ENCODE measurements at regions not wholly inside any gene's neighbourhood (a gene's known extent, or its start where the extent isn't known, plus 50 kb on each side); places are given as distances from the start of the nearest gene placed in this dataset.

DNA sequence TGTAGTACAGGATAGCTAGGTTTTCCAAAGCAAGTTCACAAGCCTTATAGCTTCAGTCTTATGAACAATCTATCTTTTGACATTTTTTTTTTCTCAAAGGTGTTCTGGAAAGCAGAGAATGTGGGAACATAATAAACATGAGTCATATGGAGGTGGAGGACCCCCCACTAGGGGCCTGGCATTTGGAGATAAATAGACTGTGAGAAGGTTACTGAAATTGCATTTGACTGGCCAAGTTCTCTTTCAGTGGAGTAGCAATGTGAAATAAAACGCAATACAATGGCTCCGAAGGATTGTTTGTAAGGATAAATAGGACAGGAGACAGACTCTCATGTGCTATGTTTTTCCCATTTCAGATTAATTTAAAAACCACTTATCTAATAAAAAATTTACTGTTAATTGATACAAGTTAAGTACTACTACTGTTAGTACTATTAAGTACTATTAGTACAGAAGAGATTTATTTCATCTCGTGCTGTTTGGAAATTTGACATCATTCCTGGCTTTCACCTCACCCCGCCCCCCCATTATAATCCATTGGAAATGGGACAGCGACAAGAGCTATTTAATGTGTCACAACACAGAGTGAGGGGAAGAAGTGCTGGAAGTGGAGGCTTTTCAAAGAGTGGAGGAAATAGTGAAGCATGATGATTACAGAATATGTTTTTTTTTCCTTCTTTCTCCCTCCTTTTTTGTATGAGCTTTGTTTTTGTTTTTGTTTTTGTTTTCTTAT, 122.6 kb upstream of the ID4 start:
- TF ChIP-seq, protein P1, sequence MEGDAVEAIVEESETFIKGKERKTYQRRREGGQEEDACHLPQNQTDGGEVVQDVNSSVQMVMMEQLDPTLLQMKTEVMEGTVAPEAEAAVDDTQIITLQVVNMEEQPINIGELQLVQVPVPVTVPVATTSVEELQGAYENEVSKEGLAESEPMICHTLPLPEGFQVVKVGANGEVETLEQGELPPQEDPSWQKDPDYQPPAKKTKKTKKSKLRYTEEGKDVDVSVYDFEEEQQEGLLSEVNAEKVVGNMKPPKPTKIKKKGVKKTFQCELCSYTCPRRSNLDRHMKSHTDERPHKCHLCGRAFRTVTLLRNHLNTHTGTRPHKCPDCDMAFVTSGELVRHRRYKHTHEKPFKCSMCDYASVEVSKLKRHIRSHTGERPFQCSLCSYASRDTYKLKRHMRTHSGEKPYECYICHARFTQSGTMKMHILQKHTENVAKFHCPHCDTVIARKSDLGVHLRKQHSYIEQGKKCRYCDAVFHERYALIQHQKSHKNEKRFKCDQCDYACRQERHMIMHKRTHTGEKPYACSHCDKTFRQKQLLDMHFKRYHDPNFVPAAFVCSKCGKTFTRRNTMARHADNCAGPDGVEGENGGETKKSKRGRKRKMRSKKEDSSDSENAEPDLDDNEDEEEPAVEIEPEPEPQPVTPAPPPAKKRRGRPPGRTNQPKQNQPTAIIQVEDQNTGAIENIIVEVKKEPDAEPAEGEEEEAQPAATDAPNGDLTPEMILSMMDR (IDR thresholded peaks at IDR 0.05): no peak
- no peaks in the 10 kb centered on the region for H3K9me3 ChIP-seq
- H3K4me3 ChIP-seq: no peak overlapping the region
- ATAC-seq (no peak), DNase-seq (no peak)
- H3K4me1 ChIP-seq (ENCODE audit: low read depth): no peaks in the 10 kb centered on the region
- H3K36me3 ChIP-seq (ENCODE audit: low read depth): no peaks in the 10 kb centered on the region
- intact Hi-C loops (cut with DNase I, micrococcal nuclease): no loop called here

DNA sequence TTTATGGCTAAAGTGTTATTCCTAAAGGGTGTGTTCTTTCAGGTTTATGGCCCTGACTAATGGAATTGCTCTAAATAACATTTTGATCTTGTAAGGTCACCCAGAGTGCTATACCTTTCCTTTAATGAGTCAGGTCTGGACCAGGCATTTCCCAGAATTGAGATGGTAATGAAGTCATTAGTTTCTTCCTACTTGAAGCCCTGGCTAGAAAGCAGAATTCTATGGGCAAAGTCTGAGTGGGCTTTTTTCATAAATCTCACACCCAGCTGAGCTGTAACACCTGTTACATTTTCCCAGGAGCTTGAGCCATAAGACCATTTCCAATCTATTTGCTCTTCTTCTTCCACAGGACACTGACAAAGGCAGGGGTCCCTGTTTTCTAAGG, 122.0 kb upstream of the ID4 start:
- ATAC-seq (no peak), DNase-seq (no peak)
- TF ChIP-seq, protein P1 (IDR thresholded peaks at IDR 0.05): no peak
- Histone ChIP-seq H3K9me3 (no peaks in the 10 kb centered on the region), H3K36me3 (ENCODE audit: low read depth) (no peaks in the 10 kb centered on the region), H3K4me1 (ENCODE audit: low read depth) (no peaks in the 10 kb centered on the region), H3K4me3 (no peak overlapping the region)
- intact Hi-C loops (cut with DNase I, micrococcal nuclease): no loop called here

DNA sequence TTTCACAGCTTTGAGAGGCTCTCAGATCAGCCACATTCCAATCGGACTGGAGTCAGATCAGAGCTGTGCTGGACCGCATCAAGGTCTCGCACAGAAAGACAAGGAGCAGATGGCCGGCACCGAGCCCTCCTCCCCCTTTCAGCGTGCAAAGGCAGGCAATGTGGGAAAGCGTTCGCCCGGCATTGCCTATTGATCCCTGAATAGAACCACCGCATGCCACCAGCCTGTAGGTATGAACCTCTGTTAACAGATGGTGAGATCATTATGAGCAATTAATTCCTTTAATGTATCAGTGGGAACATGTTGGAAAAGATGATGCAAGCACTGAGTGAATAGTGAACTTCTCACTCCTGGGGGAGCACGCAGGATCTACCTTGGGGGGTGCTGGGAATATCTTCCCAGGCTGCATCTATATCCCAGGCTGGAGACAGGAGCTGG, 117.5 kb upstream of the ID4 start:
- no peak for ATAC-seq
- no peaks in the 10 kb centered on the region for H3K4me1 ChIP-seq (ENCODE audit: low read depth)
- H3K36me3 ChIP-seq (ENCODE audit: low read depth): no peaks in the 10 kb centered on the region
- no peak for DNase-seq
- H3K4me3 ChIP-seq: no peak overlapping the region
- intact Hi-C loops (cut with DNase I, micrococcal nuclease): no loop called here
- H3K9me3 ChIP-seq: no peaks in the 10 kb centered on the region
- TF ChIP-seq, protein P1 (IDR thresholded peaks at IDR 0.05): no peak

DNA sequence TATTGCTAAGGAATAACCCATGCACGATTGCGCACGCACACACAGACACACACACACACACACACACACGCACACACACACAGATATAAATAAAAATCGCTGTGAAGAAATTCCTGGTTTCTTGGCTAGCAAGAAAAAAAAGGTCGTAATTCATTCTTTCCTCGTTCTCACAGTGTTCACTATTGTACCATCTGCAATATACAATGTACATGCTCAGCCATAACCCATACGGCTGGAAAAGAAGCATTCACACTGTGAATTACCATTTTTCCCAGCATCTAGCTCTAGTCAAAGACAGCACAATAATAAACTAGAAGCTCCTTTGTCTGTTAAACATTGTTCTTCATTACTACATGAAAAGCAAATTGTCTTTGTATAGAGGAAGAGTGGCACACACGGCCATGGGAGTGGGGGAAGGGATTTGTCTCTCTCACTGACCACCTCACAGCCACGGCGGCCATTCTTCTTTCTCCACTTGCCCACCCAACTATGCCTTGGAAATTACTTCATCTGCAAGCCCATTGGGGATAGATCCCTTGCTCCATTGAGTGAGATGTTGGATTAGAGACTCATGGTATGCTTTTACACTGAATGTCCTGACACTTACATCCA, 115.3 kb upstream of the ID4 start:
- TF ChIP-seq, protein P1 (IDR thresholded peaks at IDR 0.05): no peak
- intact Hi-C loops (cut with DNase I, micrococcal nuclease): no loop called here
- DNase-seq: no peak

DNA sequence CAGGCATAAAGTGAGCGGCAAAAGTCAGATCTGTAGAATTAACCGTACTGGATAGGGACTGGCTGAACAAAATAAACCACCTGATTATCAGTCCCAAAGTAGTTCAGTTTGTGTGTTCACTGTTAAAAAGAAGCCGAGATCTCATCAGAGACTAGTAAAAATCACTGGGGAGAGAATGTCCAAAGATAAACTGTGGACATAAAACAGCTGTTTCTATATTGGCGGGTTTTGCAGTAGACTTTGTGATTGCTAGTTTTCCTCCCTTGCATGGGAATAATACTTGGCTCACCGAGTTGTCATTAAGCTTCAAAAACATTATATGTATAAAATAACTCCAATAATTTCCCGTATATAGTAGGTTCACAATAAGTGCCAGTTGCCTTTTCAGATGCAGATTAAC, 114.2 kb upstream of the ID4 start:
- Histone ChIP-seq H3K36me3 (ENCODE audit: low read depth) (no peaks in the 10 kb centered on the region), H3K9me3 (no peaks in the 10 kb centered on the region), H3K4me3 (no peak overlapping the region), H3K4me1 (ENCODE audit: low read depth) (no peaks in the 10 kb centered on the region)
- ATAC-seq: no peak
- TF ChIP-seq, protein P1 (IDR thresholded peaks at IDR 0.05): no peak
- DNase-seq: no peak
- intact Hi-C loops (cut with DNase I, micrococcal nuclease): no loop called here

More for the DNA sequence above, 115.3 kb upstream of the ID4 start:
- H3K4me1 ChIP-seq (ENCODE audit: low read depth): no peaks in the 10 kb centered on the region
- no peak for ATAC-seq
- no peaks in the 10 kb centered on the region for H3K36me3 ChIP-seq (ENCODE audit: low read depth)
- H3K9me3 ChIP-seq: no peaks in the 10 kb centered on the region
- no peak overlapping the region for H3K4me3 ChIP-seq
